Activated CD4-positive, alpha-beta T cell treated with anti-CD3 and anti-CD28 coated beads, Interleukin-2, Interleukin-4, amounts not matched to agents 100 ng/mL and 50 ng/mL, durations not matched to agents 16 hours and 8 hours (primary cell): ENCODE measurements at regions not wholly inside any gene's neighbourhood (a gene's known extent, or its start where the extent isn't known, plus 50 kb on each side); places are given as distances from the start of the nearest gene placed in this dataset.

Experiments
- DNase-seq: peaks from one replicate; pipeline ENCODE4 v3.0.0-alpha.2; 2020; ENCODE audit warnings: low spot score

- DNase-seq: no peak
Measured at GRCh38 chr2:171225302-171225980, 64.7 kb upstream of the TLK1 start.

DNA sequence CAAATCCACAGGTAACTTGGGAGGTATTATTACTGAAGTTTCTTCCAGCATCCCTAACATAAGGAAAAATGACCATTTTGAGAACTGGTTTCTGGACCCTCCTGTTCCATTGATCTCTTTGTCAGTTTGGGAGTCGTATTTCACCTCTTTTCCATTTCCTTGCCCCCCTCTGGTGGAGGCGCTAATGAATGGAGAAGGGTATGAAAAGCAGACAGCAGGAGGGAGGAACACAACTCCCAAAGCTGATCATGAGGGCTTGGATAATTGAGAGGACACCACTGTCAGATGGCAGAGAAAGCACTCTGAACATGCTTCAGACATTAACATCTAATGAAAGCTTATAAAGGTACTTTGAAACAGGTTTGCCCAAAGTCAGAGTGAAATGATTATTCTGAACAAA, 56.6 kb upstream of the TLK1 start:
- DNase-seq: no peak

DNA sequence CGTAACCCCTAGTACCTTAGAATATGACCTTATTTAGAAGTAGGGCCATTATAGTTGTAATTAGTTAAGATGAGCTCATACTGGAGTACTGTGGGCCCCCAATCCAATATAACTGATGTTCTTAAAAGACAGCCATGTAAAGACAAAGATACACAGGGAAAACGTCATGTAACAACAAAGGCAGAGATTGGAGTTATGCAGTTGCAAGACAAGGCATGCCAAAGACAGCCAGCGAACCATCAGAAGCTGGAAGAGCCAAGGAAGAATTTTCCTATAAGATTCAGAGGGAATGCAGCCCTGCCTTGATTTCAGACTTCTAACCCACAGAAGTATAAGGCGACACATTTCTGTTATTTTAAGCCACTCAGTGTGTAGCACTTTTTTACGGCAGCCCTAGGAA, 55.9 kb upstream of the TLK1 start:
- no peak for DNase-seq

DNA sequence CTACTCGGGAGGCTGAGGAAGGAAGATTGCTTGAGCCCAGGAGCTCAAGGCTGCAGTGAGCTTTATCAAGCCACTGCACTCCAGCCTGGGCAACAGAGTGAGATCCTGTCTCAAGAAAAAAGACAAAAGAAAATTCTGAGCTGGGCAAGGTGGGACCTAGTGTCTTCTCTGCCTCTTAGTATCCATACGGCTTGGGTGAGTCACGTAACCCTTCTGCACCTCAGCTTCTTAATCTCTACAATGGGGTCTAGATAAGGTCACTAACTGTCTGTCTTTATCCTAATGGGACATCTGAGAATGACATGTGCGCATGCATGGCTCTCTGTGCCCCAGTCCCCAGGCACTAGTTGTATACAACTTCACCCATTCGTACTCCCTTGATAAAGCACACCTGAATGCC, 53.4 kb upstream of the TLK1 start:
- no peak for DNase-seq

DNA sequence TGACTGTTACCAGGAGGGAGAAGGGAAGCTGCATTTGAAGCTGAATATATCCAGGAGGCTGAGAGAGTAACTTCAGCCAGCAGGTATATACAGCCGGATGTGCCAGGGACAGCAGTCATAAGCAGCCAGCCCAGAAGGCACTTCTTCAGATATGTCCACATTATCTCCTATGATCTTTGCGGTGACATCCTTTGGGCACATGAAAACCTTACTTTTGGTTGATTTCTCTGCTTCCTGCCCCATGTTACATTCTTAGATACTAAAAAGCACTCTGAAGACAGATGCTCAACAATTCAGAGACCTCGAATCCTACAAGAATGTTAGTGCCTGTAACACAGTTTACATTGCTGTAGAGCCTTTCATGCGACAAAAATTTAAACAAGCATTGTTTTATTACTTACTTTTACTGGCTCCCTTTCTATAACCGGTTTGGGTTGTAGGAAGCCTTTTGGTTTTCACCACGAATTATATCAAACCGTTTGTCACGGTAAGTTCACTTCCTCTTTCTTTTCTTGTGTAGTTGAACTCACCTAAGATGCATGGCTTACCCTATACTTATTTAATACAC, 50.3 kb upstream of the TLK1 start:
- DNase-seq: peak; percentile 65
